ENCODE measurements at regions not wholly inside any gene's neighbourhood (a gene's known extent, or its start where the extent isn't known, plus 50 kb on each side); places are given as distances from the start of the nearest gene placed in this dataset.

DNA sequence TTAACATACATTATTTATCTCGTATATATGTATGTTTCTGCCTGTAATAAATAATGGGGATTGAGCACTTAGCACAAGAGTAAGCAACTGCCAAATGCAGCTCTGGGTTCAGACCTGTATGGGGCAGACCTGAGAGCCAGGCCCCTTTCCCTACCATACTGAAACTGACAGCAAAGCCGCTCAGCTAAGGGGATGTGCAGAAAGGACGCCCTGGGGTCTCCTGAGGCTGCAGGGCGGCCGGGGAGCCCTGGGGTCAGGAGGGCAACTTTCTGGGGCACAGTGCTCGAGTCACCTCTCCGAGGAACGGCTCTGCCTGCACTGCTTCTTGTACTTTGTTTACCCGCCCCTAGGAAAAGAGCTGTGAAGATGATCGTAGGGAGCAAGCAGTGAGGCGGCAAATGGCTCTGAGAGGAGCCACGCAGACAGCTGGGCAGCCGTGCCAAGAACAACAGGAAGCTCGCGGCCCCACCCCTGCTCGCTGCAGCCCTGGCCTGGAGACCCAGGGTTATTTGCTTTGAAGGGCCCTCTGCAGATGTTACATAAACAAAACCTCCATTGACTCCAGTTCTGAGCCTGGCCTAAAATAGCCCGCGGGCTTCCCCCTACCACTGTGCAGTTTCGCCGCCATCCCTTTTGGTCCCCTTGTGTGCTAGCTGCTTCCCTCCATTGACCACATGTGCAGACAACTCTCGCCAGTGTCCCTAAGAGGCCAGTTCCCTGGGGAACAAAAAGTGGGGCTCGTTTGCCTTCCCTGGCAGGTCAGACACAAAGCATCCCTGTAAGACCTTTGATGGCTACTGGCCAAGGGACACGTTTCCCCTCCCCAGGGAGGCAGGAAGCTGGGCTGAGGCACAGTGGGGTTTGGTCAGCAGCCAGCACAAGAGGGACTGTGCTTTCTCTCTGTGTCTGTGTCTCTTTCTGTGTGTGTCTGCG, 111.3 kb upstream of the LNX1 start (continued):
- TF ChIP-seq, protein P1, sequence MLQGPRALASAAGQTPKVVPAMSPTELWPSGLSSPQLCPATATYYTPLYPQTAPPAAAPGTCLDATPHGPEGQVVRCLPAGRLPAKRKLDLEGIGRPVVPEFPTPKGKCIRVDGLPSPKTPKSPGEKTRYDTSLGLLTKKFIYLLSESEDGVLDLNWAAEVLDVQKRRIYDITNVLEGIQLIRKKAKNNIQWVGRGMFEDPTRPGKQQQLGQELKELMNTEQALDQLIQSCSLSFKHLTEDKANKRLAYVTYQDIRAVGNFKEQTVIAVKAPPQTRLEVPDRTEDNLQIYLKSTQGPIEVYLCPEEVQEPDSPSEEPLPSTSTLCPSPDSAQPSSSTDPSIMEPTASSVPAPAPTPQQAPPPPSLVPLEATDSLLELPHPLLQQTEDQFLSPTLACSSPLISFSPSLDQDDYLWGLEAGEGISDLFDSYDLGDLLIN (CRISPR knock-in tag; IDR thresholded peaks at IDR 0.05; ENCODE audit: borderline replicate concordance) = no peak
- TF ChIP-seq ZNF124 (CRISPR knock-in tag; IDR thresholded peaks at IDR 0.05) = peak; percentile 26; the same call in 1 of the 2 replicates
- TF ChIP-seq ATF1 (CRISPR knock-in tag; IDR thresholded peaks at IDR 0.05) = no peak
- no peak for TF ChIP-seq ZNF816 (CRISPR knock-in tag; IDR thresholded peaks at IDR 0.05; ENCODE audit: borderline replicate concordance)
- no peak for TF ChIP-seq ZNF446 (CRISPR knock-in tag; IDR thresholded peaks at IDR 0.05)
- TF ChIP-seq, protein P2, sequence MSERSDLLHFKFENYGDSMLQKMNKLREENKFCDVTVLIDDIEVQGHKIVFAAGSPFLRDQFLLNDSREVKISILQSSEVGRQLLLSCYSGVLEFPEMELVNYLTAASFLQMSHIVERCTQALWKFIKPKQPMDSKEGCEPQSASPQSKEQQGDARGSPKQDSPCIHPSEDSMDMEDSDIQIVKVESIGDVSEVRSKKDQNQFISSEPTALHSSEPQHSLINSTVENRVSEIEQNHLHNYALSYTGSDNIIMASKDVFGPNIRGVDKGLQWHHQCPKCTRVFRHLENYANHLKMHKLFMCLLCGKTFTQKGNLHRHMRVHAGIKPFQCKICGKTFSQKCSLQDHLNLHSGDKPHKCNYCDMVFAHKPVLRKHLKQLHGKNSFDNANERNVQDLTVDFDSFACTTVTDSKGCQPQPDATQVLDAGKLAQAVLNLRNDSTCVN (CRISPR knock-in tag; IDR thresholded peaks at IDR 0.05; ENCODE audit: borderline replicate concordance) = no peak
- 0 out of 2 replicates have a peak, but pooled peaks have one; percentile 30 for TF ChIP-seq KLF12 (CRISPR knock-in tag; IDR thresholded peaks at IDR 0.05; ENCODE audit: borderline replicate concordance)
- TF ChIP-seq, protein P3, sequence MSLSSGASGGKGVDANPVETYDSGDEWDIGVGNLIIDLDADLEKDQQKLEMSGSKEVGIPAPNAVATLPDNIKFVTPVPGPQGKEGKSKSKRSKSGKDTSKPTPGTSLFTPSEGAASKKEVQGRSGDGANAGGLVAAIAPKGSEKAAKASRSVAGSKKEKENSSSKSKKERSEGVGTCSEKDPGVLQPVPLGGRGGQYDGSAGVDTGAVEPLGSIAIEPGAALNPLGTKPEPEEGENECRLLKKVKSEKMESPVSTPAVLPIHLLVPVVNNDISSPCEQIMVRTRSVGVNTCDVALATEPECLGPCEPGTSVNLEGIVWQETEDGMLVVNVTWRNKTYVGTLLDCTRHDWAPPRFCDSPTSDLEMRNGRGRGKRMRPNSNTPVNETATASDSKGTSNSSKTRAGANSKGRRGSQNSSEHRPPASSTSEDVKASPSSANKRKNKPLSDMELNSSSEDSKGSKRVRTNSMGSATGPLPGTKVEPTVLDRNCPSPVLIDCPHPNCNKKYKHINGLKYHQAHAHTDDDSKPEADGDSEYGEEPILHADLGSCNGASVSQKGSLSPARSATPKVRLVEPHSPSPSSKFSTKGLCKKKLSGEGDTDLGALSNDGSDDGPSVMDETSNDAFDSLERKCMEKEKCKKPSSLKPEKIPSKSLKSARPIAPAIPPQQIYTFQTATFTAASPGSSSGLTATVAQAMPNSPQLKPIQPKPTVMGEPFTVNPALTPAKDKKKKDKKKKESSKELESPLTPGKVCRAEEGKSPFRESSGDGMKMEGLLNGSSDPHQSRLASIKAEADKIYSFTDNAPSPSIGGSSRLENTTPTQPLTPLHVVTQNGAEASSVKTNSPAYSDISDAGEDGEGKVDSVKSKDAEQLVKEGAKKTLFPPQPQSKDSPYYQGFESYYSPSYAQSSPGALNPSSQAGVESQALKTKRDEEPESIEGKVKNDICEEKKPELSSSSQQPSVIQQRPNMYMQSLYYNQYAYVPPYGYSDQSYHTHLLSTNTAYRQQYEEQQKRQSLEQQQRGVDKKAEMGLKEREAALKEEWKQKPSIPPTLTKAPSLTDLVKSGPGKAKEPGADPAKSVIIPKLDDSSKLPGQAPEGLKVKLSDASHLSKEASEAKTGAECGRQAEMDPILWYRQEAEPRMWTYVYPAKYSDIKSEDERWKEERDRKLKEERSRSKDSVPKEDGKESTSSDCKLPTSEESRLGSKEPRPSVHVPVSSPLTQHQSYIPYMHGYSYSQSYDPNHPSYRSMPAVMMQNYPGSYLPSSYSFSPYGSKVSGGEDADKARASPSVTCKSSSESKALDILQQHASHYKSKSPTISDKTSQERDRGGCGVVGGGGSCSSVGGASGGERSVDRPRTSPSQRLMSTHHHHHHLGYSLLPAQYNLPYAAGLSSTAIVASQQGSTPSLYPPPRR (CRISPR knock-in tag; IDR thresholded peaks at IDR 0.05; ENCODE audit: borderline replicate concordance) = no peak
- TF ChIP-seq, protein P4, sequence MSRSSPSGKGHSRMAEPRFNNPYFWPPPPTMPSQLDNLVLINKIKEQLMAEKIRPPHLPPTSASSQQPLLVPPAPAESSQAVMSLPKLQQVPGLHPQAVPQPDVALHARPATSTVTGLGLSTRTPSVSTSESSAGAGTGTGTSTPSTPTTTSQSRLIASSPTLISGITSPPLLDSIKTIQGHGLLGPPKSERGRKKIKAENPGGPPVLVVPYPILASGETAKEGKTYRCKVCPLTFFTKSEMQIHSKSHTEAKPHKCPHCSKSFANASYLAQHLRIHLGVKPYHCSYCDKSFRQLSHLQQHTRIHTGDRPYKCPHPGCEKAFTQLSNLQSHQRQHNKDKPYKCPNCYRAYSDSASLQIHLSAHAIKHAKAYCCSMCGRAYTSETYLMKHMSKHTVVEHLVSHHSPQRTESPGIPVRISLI (CRISPR knock-in tag; IDR thresholded peaks at IDR 0.05; ENCODE audit: borderline replicate concordance) = no peak
- no peak for TF ChIP-seq PPARG (CRISPR knock-in tag; conservative IDR thresholded peaks at IDR 0.05)
- TF ChIP-seq, protein P5, sequence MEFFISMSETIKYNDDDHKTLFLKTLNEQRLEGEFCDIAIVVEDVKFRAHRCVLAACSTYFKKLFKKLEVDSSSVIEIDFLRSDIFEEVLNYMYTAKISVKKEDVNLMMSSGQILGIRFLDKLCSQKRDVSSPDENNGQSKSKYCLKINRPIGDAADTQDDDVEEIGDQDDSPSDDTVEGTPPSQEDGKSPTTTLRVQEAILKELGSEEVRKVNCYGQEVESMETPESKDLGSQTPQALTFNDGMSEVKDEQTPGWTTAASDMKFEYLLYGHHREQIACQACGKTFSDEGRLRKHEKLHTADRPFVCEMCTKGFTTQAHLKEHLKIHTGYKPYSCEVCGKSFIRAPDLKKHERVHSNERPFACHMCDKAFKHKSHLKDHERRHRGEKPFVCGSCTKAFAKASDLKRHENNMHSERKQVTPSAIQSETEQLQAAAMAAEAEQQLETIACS (CRISPR knock-in tag; IDR thresholded peaks at IDR 0.05) = no peak
- no peak for TF ChIP-seq CCDC6 (CRISPR knock-in tag; IDR thresholded peaks at IDR 0.05)
- TF ChIP-seq, protein P6, sequence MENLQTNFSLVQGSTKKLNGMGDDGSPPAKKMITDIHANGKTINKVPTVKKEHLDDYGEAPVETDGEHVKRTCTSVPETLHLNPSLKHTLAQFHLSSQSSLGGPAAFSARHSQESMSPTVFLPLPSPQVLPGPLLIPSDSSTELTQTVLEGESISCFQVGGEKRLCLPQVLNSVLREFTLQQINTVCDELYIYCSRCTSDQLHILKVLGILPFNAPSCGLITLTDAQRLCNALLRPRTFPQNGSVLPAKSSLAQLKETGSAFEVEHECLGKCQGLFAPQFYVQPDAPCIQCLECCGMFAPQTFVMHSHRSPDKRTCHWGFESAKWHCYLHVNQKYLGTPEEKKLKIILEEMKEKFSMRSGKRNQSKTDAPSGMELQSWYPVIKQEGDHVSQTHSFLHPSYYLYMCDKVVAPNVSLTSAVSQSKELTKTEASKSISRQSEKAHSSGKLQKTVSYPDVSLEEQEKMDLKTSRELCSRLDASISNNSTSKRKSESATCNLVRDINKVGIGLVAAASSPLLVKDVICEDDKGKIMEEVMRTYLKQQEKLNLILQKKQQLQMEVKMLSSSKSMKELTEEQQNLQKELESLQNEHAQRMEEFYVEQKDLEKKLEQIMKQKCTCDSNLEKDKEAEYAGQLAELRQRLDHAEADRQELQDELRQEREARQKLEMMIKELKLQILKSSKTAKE (CRISPR knock-in tag; IDR thresholded peaks at IDR 0.05; ENCODE audit: borderline replicate concordance) = no peak
- TF ChIP-seq ZNF839 (CRISPR knock-in tag; IDR thresholded peaks at IDR 0.05; ENCODE audit: borderline replicate concordance) = no peak
- TF ChIP-seq PAF1 (CRISPR knock-in tag; IDR thresholded peaks at IDR 0.05) = no peak
- no peak for TF ChIP-seq RFX3 (CRISPR knock-in tag; IDR thresholded peaks at IDR 0.05)
